NCI-H524 (cell line): ENCODE measurements at regions not wholly inside any gene's neighbourhood (a gene's known extent, or its start where the extent isn't known, plus 50 kb on each side); places are given as distances from the start of the nearest gene placed in this dataset.
"Not testable (repeated sequence)": the region's sequence is repeated elsewhere in the genome, so short reads cannot be mapped to it uniquely, and the experiment has no call there.

Experiments
- DNase-seq, 2 experiments: peaks; one replicate each; lab custom pipeline; 2025; lab: John Stamatoyannopoulos, UW

- DNase-seq = no peak
Measured at GRCh38 chrX:89033723-89034122, 286.7 kb downstream of the CPXCR1 start.

GRCh38 chrX:89034679-89035078, 287.7 kb downstream of the CPXCR1 start:
- no peak for DNase-seq

GRCh38 chrX:89053223-89053622, 306.2 kb downstream of the CPXCR1 start:
- no peak for DNase-seq

GRCh38 chrX:89099587-89099986, 352.6 kb downstream of the CPXCR1 start:
- not testable (repeated sequence) for DNase-seq

- no peak for DNase-seq
Measured at GRCh38 chrX:89124985-89125384, 378.0 kb downstream of the CPXCR1 start.
